GM10248 (cell line): ENCODE measurements at regions not wholly inside any gene's neighbourhood (a gene's known extent, or its start where the extent isn't known, plus 50 kb on each side); places are given as distances from the start of the nearest gene placed in this dataset.
A peak's percentile ranks its signal among the peaks of the same experiment; 100 is the strongest.

Experiments
- CTCF ChIA-PET: fragments of 300-600 bp; sonication (Branson Sonifier 250); formaldehyde crosslinking; extraction: SDS; loops from one replicate; lab custom pipeline; 2021; ENCODE audit warnings: antibody characterized with exemption; lab: Yijun Ruan, JAX
- POLR2A ChIA-PET: fragments of 350-650 bp; sonication (Branson Sonifier 250); formaldehyde crosslinking; extraction: SDS; loops from one replicate; lab custom pipeline; 2020; ENCODE audit warnings: antibody characterized with exemption; lab: Yijun Ruan, JAX
- DNase-seq: peaks from one replicate; pipeline ENCODE4 v3.0.0; 2012; ENCODE audit errors: extremely low spot score
- TF ChIP-seq, protein P1 (sequence below): IDR thresholded peaks from 2 replicates; pipeline ENCODE4 v1.5.1; 2012; ENCODE audit warnings: mild to moderate bottlenecking, low read depth; ENCODE audit errors: extremely low read depth, missing control alignments, control extremely low read depth

DNA sequence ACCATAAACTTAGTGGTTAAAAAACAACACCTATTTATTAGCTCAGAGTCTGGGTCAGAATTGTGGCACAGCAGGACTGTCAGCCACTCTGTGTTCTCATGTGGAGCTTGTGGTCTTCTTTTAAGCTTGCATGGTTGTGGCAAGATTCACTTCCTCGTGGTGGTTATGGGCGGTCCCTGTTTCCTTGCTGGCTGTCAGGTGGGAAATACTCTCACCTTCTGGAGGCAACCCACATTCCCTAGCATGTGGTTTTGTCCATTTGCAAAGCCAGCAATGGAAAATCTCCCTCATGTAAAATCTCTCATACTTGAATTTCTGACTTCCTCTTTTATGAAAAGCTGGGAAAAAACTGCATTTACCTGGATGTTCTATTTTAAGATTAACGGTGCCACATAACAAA lies 229.8 kb downstream of the ALX1 start:
- POLR2A ChIA-PET, result no interaction called here
- DNase-seq, result peak; percentile 14
- TF ChIP-seq, protein P1, sequence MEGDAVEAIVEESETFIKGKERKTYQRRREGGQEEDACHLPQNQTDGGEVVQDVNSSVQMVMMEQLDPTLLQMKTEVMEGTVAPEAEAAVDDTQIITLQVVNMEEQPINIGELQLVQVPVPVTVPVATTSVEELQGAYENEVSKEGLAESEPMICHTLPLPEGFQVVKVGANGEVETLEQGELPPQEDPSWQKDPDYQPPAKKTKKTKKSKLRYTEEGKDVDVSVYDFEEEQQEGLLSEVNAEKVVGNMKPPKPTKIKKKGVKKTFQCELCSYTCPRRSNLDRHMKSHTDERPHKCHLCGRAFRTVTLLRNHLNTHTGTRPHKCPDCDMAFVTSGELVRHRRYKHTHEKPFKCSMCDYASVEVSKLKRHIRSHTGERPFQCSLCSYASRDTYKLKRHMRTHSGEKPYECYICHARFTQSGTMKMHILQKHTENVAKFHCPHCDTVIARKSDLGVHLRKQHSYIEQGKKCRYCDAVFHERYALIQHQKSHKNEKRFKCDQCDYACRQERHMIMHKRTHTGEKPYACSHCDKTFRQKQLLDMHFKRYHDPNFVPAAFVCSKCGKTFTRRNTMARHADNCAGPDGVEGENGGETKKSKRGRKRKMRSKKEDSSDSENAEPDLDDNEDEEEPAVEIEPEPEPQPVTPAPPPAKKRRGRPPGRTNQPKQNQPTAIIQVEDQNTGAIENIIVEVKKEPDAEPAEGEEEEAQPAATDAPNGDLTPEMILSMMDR, result no peak
- CTCF ChIA-PET, result interaction anchor here (0.9 to 1.0 kb wide), 2 partner anchors 20 to 357 kb away, joined by 3 to 5 read pairs; no protein-coding TSS in a partner anchor

DNA sequence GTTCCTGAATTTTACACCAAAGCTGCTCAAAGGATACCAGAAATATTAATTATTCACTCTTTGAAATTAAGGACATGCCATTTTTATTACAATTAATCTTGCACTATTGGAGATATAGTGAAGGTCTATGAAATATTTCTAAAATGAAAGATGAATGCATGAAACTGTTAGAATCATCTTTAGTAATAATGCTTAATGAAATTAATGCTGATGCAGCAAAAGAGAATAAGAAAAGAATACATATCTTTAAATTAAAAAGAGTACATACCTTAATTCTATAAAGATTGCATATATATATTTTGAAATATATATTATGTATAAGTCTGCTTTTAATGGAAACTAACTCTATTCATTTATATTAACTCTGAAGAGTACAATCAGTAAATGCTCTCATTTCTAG lies 236.0 kb downstream of the ALX1 start:
- TF ChIP-seq, protein P1, result no peak
- DNase-seq, result no peak
- POLR2A ChIA-PET, result no interaction called here
- CTCF ChIA-PET, result interaction anchor here (1.6 kb wide), 1 partner anchor 11 kb away, joined by 4 read pairs; no protein-coding TSS in a partner anchor

DNA sequence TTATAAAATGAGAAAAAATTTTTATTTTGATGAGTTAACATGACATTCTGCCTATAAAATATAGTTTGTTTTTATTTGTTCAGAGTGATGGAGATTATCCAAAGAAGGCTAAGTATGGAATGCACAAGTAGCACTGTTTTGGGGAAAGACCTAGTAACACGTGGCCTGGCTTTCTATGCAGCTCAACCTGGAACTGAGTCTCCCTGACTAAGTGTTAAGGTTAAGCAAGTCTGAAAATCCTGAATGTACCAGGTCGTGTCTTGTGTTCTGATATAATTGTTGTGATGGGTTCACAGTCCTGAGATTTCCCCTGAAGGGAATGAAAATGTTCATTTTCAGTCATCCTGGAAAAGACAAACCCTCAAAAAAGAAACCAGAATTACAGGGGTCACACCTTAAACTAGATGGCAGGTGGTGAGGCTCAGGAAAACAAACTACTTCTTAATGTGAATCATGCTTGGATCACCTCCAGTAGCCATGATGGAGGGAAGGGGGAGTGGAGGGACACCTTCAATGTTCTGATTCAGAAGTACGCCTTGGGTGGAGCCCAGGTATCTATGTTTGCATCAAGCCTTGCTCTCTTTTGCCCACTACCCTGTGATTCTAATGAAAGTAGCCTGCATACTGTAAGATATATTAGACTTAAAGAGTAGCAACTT lies 236.8 kb downstream of the ALX1 start:
- CTCF ChIA-PET, result interaction anchor here (0.7 kb wide), 1 partner anchor 17 kb away, joined by 3 read pairs; no protein-coding TSS in a partner anchor
- DNase-seq, result no peak
- POLR2A ChIA-PET, result no interaction called here
- TF ChIP-seq, protein P1, result no peak

DNA sequence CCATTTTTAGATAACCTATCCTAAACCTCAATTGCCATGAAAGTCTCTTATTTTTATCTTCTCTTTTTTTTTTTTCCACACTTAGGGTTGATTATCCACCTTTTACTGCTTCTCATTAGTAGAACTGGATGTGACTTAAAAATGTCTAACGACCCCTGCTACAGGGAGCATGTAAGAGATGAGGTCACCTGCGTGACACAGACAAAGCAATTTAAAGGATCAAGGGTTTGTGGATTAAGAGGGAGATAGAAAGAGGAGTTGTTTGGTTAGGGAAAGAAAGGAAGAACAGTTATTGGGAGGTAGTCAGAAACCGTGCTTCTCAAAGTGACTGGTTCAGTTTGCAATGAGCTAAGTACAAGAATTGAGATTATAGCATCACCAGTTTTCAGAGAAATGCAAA lies 239.1 kb downstream of the ALX1 start:
- ChIA-PET POLR2A (no interaction called here), CTCF (interaction anchor here (1.5 to 1.7 kb wide), 2 partner anchors 24 to 51 kb away, joined by 3 to 6 read pairs; no protein-coding TSS in a partner anchor)
- TF ChIP-seq, protein P1, result no peak
- DNase-seq, result no peak

DNA sequence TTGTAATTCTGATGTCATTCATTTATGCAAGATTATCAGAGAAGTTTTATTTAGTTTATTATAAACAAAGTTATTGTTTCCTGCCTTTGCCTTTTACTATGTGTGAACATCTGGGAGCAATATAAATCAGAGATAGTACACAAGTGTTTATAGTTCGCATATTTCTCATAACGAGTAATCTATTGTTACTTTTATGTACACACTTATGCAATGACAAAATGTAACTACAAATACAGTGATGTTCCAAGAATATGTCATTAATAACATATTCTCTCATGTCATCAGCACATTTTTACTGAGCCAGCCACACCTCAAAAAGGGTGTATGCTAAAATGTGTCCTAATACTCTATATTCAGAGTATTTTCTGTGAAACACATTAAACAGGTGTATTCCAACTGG lies 243.2 kb downstream of the ALX1 start:
- no peak for DNase-seq
- TF ChIP-seq, protein P1, result no peak
- ChIA-PET CTCF (no interaction called here), POLR2A (no interaction called here)

DNA sequence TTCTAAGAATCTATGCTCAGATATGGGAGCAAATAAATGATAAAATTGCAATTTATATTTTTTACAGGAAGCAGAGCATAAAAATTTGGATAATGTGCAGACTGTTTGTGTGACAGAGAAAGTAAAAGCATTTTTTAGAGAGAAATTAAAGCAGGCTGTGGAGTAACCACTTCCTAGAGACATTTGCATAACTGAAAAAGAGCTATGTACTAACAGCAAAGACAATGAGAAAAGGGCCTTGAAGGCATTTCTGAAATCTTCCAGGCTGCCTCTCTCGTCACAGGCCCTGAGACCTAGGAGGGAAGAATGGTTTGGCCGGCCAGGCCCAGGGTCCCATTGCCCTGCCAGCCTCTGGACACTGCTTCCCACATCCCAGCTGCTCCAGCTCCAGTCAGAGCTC lies 247.2 kb downstream of the ALX1 start:
- DNase-seq, result peak; percentile 37
- ChIA-PET CTCF (interaction anchor here (1.0 to 1.7 kb wide), 6 partner anchors 12 to 340 kb away, joined by 3 to 4 read pairs (median 3); no protein-coding TSS in a partner anchor), POLR2A (no interaction called here)
- TF ChIP-seq, protein P1, result no peak
